Activated effector memory CD4-positive, alpha-beta T cell treated with anti-CD3 and anti-CD28 coated beads, Interleukin-2, amount 50 U/mL, for 16 hours (primary cell): ENCODE measurements at regions not wholly inside any gene's neighbourhood (a gene's known extent, or its start where the extent isn't known, plus 50 kb on each side); places are given as distances from the start of the nearest gene placed in this dataset.

Experiments used
- DNase-seq: peaks from one replicate; pipeline ENCODE4 v3.0.0-alpha.2; 2020

- no peak for DNase-seq
These were observed 173.6 kb upstream of the LNX1 start for GRCh38 chr4:53764761-53765490.

GRCh38 chr4:53763813-53764597 lies 172.7 kb upstream of the LNX1 start:
- DNase-seq, result no peak

GRCh38 chr4:53755656-53756055 lies 164.4 kb upstream of the LNX1 start:
- no peak for DNase-seq

- DNase-seq, result no peak
These were observed 160.8 kb upstream of the LNX1 start for GRCh38 chr4:53752124-53752523.

- DNase-seq, result no peak
These were observed 157.1 kb upstream of the LNX1 start for GRCh38 chr4:53748328-53748772.

GRCh38 chr4:53747401-53747800 lies 156.1 kb upstream of the LNX1 start:
- DNase-seq, result no peak

- no peak for DNase-seq
These were observed 153.3 kb upstream of the LNX1 start for GRCh38 chr4:53744446-53745160.

GRCh38 chr4:53734584-53735353 lies 143.5 kb upstream of the LNX1 start:
- no peak for DNase-seq

GRCh38 chr4:53734182-53734581 lies 142.9 kb upstream of the LNX1 start:
- no peak for DNase-seq

GRCh38 chr4:53732661-53733060 lies 141.4 kb upstream of the LNX1 start:
- no peak for DNase-seq

- no peak for DNase-seq
These were observed 138.9 kb upstream of the LNX1 start for GRCh38 chr4:53730031-53730805.

GRCh38 chr4:53722110-53722509 lies 130.8 kb upstream of the LNX1 start:
- DNase-seq, result no peak

- DNase-seq, result no peak
These were observed 130.0 kb upstream of the LNX1 start for GRCh38 chr4:53721263-53721662.

GRCh38 chr4:53720776-53721175 lies 129.5 kb upstream of the LNX1 start:
- no peak for DNase-seq

- DNase-seq, result no peak
These were observed 125.8 kb upstream of the LNX1 start for GRCh38 chr4:53717064-53717549.

- no peak for DNase-seq
These were observed 125.3 kb upstream of the LNX1 start for GRCh38 chr4:53716471-53717063.

- DNase-seq, result no peak
These were observed 124.7 kb upstream of the LNX1 start for GRCh38 chr4:53716011-53716410.

GRCh38 chr4:53714236-53715140 lies 123.2 kb upstream of the LNX1 start:
- no peak for DNase-seq

- no peak for DNase-seq
These were observed 122.5 kb upstream of the LNX1 start for GRCh38 chr4:53713767-53714166.

GRCh38 chr4:53713296-53713695 lies 122.0 kb upstream of the LNX1 start:
- DNase-seq, result no peak
